IPS-15b (cell line): ENCODE measurements at regions not wholly inside any gene's neighbourhood (a gene's known extent, or its start where the extent isn't known, plus 50 kb on each side); places are given as distances from the start of the nearest gene placed in this dataset.
"Not testable (repeated sequence)": the region's sequence is repeated elsewhere in the genome, so short reads cannot be mapped to it uniquely, and the experiment has no call there.

Experiments used
- H3K27me3 ChIP-seq: one replicate; pipeline ENCODE4 v1.6.1; 2013; ENCODE audit warnings: low read length; ENCODE audit not compliant: control insufficient read depth, insufficient read depth
- H3K36me3 ChIP-seq: one replicate; pipeline ENCODE4 v1.6.1; 2013; ENCODE audit warnings: low read length; ENCODE audit not compliant: control insufficient read depth, insufficient read depth
- H3K4me1 ChIP-seq: one replicate; pipeline ENCODE4 v1.6.1; 2013; ENCODE audit warnings: mild to moderate bottlenecking, low read length; ENCODE audit not compliant: control insufficient read depth, insufficient read depth
- H3K4me3 ChIP-seq: one replicate; pipeline ENCODE4 v1.5.1; 2013; ENCODE audit warnings: low read depth, low read length
- H3K9ac ChIP-seq: one replicate; pipeline ENCODE4 v1.6.1; 2013; ENCODE audit warnings: low read depth, mild to moderate bottlenecking, low read length
- H3K9me3 ChIP-seq: one replicate; pipeline ENCODE4 v1.6.1; 2013; ENCODE audit warnings: mild to moderate bottlenecking, low read length; ENCODE audit not compliant: control insufficient read depth, insufficient read depth

- H3K4me1 ChIP-seq = no peaks in the 10 kb centered on the region
Observed at GRCh38 chr4:91840359-91840758, 463.4 kb upstream of the GRID2 start.

DNA sequence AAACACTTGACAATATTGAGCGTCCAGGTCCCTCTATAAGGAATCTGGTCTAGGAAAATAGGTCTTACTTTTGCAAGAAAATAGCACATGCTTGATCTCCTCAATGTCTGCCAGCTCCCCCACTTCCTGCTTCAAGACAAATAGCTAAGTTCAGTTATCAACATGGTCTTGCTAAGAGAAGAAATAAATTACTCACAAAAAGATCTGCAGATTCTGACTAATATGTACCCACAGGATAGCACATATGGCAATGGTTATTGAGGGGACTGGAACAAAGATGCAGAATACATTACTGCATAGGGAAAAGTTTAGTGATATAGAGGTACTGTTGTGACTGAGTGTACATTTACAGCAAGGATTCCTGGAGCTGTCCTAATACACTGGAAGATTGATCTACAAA, 457.5 kb upstream of the GRID2 start:
- Histone ChIP-seq H3K36me3 (no peaks in the 10 kb centered on the region), H3K4me3 (no peak overlapping the region), H3K27me3 (no peaks in the 10 kb centered on the region), H3K9me3 (no peaks in the 10 kb centered on the region), H3K4me1 (no peaks in the 10 kb centered on the region), H3K9ac (no peak overlapping the region)

More at GRCh38 chr4:91840359-91840758, 463.4 kb upstream of the GRID2 start:
- no peaks in the 10 kb centered on the region for H3K27me3 ChIP-seq
- H3K9ac ChIP-seq = no peak overlapping the region
- H3K4me3 ChIP-seq = no peak overlapping the region
- no peaks in the 10 kb centered on the region for H3K36me3 ChIP-seq
- H3K9me3 ChIP-seq = no peaks in the 10 kb centered on the region

DNA sequence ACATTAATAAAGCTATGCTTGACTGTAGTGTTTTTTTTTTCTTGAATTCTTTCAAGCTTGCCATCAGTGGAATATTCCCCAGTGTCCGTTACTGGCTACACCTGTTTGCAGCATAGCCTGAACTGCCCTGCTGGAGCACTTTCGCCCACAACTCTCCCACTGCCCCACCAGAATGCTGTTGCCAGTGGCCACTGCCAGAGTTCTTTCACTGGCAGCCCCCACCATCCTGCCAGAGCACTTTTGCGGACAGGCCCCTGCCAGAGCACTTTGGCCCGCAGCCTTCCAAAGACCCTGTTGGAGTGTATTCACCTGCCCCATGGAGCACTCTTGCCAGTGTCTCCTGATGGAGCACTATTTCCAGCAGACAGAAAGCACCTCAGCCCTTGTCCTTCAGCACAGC, 452.3 kb upstream of the GRID2 start:
- no peaks in the 10 kb centered on the region for H3K9me3 ChIP-seq

GRCh38 chr4:91887926-91888325, 415.8 kb upstream of the GRID2 start:
- no peak overlapping the region for H3K4me3 ChIP-seq
- H3K4me1 ChIP-seq = no peaks in the 10 kb centered on the region
- H3K9me3 ChIP-seq = no peaks in the 10 kb centered on the region
- H3K27me3 ChIP-seq = no peaks in the 10 kb centered on the region
- no peak overlapping the region for H3K9ac ChIP-seq
- no peaks in the 10 kb centered on the region for H3K36me3 ChIP-seq

More for the DNA sequence above, 452.3 kb upstream of the GRID2 start:
- Histone ChIP-seq H3K4me3 (no peak overlapping the region), H3K4me1 (no peaks in the 10 kb centered on the region), H3K36me3 (no peaks in the 10 kb centered on the region), H3K27me3 (no peaks in the 10 kb centered on the region), H3K9ac (no peak overlapping the region)

DNA sequence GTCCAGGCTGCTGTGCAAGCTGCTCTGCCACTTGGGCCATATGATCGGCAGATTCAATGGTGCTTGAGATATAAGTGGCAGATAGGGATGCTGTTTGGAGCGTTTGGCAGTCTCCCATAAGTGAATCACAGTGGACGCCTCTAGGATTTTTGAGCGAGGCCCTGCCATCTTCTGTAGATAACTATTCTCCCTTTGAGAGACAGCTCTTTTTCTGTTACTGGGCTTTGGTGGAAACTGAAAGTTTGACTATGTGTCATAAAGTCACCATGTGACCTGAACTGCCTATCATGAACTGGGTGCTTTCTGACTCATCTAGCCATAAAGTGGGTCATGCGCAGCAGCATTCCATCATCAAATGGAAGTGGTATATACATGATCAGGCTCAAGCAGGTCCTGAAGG, 412.5 kb upstream of the GRID2 start:
- H3K27me3 ChIP-seq, H3K4me1 ChIP-seq, H3K4me3 ChIP-seq, H3K9me3 ChIP-seq, H3K36me3 ChIP-seq, H3K9ac ChIP-seq: not testable (repeated sequence)

DNA sequence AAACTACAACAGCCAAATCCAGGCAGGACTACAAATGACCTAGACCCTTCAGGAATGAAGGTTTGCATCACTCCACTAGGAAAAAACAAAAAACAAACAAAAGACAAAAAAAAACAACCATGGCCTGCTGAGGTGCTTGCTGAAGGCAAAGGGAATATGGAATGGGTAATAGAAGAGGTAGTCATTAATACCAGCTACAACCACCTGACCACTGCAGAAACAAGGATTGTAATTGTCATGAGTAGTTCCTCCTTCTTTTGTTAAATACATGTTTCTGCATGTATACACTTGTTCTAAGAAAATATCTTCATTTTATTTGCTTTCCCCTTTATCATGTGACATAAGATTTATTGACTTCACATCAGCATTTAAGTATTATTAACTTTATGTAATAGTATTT, 409.8 kb upstream of the GRID2 start:
- Histone ChIP-seq H3K9ac (no peak overlapping the region), H3K4me3 (no peak overlapping the region), H3K36me3 (no peaks in the 10 kb centered on the region), H3K27me3 (no peaks in the 10 kb centered on the region), H3K9me3 (no peaks in the 10 kb centered on the region), H3K4me1 (no peaks in the 10 kb centered on the region)

- Histone ChIP-seq H3K4me1 (peaks cover 8% of the 10 kb centered on the region), H3K27me3 (no peaks in the 10 kb centered on the region), H3K4me3 (no peak overlapping the region), H3K9ac (no peak overlapping the region), H3K9me3 (no peaks in the 10 kb centered on the region), H3K36me3 (no peaks in the 10 kb centered on the region)
Observed at GRCh38 chr4:91904556-91904955, 399.2 kb upstream of the GRID2 start.

- no peaks in the 10 kb centered on the region for H3K27me3 ChIP-seq
- no peaks in the 10 kb centered on the region for H3K36me3 ChIP-seq
- H3K4me3 ChIP-seq = no peak overlapping the region
- H3K4me1 ChIP-seq = peaks cover under 1% of the 10 kb centered on the region
- no peak overlapping the region for H3K9ac ChIP-seq
- H3K9me3 ChIP-seq = no peaks in the 10 kb centered on the region
Observed at GRCh38 chr4:91909963-91910362, 393.8 kb upstream of the GRID2 start.

DNA sequence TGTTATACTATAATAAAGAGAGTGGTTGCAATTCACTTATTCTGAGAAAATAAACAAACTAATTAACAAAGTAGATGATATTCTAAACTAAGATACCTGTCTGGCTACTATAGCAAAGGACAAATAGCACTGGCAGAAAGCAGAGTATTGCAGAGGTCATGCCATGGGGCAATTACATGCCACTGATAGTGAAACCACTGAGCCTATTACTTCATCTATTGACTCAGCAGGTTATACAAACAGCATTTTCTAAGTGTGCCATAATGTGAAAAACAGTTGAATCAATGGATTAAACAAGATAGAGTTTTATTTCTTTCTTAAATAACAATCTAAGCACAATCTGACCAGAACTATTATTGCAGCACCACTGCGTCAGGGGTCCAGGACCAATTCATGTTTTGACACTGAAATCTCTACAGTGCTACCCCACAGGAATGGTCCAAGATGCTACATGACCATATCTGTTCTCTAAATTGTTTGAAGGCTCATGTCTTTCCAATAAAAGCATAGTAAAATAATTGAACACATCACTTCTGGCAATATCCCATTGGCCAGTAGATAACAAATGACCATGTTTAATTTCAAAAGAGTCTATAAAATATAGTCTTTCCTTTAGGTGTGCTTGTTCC, 389.5 kb upstream of the GRID2 start:
- H3K4me3 ChIP-seq = no peak overlapping the region
- no peaks in the 10 kb centered on the region for H3K4me1 ChIP-seq
- no peaks in the 10 kb centered on the region for H3K9me3 ChIP-seq
- H3K36me3 ChIP-seq = no peaks in the 10 kb centered on the region
- H3K27me3 ChIP-seq = no peaks in the 10 kb centered on the region
- H3K9ac ChIP-seq = no peak overlapping the region

DNA sequence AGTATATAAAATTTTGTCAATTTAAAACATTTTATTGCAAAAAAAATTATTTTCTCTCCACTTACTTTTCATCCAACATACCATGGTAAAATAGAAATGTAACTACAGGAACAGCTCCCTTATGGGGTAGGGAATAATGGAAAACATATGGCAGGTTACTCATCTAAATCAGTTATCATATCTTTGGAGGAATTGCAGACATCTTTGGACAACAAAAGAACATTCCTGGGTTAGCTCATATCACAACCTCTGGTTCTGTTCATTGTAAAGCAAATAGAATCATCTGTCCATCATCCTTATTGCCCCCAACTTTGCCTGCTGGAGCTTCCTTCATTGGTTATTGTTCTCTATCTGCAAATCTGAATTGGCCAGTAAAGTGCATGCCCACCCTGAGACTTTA, 387.5 kb upstream of the GRID2 start:
- Histone ChIP-seq H3K4me1 (no peaks in the 10 kb centered on the region), H3K9ac (no peak overlapping the region), H3K36me3 (no peaks in the 10 kb centered on the region), H3K4me3 (no peak overlapping the region), H3K9me3 (no peaks in the 10 kb centered on the region), H3K27me3 (no peaks in the 10 kb centered on the region)

DNA sequence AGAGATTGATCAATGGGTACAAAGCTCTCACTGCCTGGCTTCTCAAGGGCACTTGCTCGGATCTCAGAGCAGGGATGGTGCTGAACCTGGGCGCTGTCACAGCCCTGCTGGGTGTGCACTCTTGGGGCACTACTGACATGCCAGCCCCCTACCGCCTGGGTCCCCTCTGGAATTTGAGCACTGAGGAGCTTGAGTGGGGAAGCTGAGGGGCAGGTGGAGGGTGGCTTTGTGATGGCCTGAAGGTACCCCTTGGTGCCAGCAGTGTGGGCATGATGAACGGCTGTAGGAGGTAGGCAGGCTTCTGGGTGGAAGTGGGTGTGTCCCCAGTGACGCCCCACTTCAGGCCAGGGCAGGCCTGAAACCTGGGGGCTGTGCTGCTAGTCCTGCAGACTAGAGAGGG, 379.1 kb upstream of the GRID2 start:
- H3K36me3 ChIP-seq = no peaks in the 10 kb centered on the region
- H3K9me3 ChIP-seq = no peaks in the 10 kb centered on the region
- no peaks in the 10 kb centered on the region for H3K4me1 ChIP-seq
- H3K4me3 ChIP-seq = no peak overlapping the region
- no peak overlapping the region for H3K9ac ChIP-seq
- no peaks in the 10 kb centered on the region for H3K27me3 ChIP-seq

- Histone ChIP-seq H3K4me3 (no peak overlapping the region), H3K36me3 (no peaks in the 10 kb centered on the region), H3K9ac (no peak overlapping the region), H3K9me3 (no peaks in the 10 kb centered on the region), H3K4me1 (no peaks in the 10 kb centered on the region), H3K27me3 (no peaks in the 10 kb centered on the region)
Observed at GRCh38 chr4:91935217-91935616, 368.5 kb upstream of the GRID2 start.
